ENCODE measurements at regions not wholly inside any gene's neighbourhood (a gene's known extent, or its start where the extent isn't known, plus 50 kb on each side); places are given as distances from the start of the nearest gene placed in this dataset.
"Not testable (repeated sequence)": the region's sequence is repeated elsewhere in the genome, so short reads cannot be mapped to it uniquely, and the experiment has no call there.

DNA sequence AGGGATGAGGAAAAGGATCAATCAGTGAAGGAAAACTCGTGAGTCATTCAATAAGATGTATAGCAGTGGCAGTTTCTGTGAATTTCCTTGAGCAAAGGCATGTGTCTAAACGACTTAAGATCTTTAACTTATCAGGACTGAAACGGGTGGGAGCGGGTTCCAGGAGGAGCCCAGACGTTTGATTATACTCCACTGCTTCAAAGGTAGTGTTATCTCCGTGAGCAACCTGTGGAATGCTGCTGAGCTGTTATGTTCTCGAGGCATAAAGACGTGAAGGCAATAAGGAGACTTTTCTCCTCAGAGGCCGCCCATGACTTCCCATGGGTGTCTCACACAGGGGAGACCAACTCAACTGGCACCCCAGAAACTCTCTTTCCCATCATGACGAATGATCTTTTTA is 72.7 kb upstream of the DLGAP1 start:
- not testable (repeated sequence) for DNase-seq

DNA sequence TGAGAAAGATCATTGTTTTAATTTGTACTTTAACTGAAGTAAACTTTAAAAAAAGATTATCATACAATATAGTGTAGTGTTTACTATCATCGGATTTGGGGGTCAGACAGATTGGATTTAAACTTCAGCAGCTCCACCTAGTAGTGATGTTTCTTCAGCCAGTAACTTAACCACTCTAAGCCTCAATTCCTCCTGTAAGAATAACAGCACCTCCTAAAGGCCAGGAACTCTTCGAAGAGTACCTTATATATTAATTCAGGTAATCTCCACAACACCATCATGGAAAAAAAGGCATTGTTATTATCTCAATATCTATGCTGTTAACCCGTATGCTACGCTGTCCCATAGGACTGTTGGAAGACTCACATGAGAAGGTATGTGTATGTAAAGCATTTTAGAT is 69.0 kb upstream of the DLGAP1 start:
- no peak for DNase-seq

DNA sequence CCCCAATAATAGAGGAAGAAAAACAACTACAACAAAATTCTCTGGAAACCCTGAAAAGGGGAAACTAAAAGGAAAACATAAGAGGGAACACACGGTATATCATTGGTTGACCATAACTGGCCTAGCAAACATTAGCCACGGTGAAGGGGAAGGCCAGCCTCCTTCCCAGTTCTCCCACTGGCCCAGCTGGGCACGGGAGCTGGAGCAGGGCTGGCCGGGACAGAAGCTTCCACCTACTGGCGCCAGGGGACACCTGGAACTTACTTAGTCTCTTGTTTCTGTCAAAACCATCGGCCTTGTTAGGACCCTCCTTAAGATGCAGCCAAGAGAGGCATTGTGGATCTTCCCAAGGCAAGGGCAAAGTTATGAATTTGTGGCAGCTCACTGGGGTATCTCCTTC is 56.1 kb upstream of the DLGAP1 start:
- DNase-seq: no peak

DNA sequence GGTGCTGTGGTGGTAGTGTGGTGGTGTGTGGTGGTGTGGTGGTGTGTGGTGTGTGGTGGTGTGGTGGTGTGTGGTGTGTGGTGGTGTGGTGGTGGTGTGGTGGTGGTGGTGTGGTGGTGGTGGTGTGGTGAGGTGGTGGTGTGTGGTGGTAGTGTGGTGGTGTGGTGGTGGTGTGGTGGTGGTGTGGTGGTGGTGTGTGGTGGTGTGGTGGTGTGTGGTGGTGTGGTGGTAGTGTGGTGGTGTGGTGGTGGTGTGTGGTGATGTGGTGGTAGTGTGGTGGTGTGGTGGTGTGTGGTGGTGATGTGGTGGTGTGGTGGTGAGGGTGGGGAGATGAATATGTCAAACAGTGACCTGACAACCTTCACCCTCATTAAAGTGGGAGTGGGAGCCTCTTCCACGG is 55.6 kb upstream of the DLGAP1 start:
- DNase-seq: no peak

DNA sequence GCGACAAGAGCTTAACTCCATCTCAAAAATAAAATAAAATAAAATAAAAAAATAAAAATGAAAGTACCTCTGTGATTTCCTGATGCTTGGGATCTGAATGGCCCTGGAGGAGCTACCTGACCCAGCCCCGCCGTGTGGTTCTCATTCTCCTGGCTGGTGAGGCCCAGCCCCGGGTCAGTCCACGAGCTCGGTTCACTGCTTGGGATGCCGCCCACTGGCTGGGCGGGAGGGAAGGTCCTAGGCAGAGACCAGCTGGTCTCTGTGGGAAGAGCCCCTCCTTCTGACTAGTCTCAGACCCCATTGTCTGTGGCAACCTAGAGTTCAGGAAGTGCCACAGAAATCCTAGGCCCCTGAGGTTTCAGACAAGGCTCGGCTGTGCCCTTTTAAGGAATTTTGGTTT is 55.1 kb upstream of the DLGAP1 start:
- no peak for DNase-seq
